WTC11 (cell line): ENCODE measurements at regions not wholly inside any gene's neighbourhood (a gene's known extent, or its start where the extent isn't known, plus 50 kb on each side); places are given as distances from the start of the nearest gene placed in this dataset.

ENCODE experiments used
- AFF4 ChIP-seq: sonication (generic); formaldehyde crosslinking; IDR thresholded peaks from 2 replicates; pipeline ENCODE4 v1.8.1; 2023; ENCODE audit warnings: mild to moderate bottlenecking, missing genetic modification reagents, borderline replicate concordance
- ARID4B ChIP-seq: sonication (generic); formaldehyde crosslinking; IDR thresholded peaks from 2 replicates; pipeline ENCODE4 v1.8.0; 2023; ENCODE audit warnings: missing genetic modification reagents, mild to moderate bottlenecking, borderline replicate concordance
- CREB1 ChIP-seq: sonication (generic); formaldehyde crosslinking; IDR thresholded peaks from 2 replicates; pipeline ENCODE4 v1.8.0; 2023; ENCODE audit warnings: mild to moderate bottlenecking, missing genetic modification reagents
- CTCF ChIP-seq: fragments of 200-600 bp; IDR thresholded peaks from 2 replicates; pipeline ENCODE4 v1.8.0; 2022; ENCODE audit warnings: antibody characterized with exemption
- GABPB1 ChIP-seq: sonication (generic); formaldehyde crosslinking; IDR thresholded peaks from 2 replicates; pipeline ENCODE4 v1.8.1; 2023; ENCODE audit warnings: mild to moderate bottlenecking, missing genetic modification reagents
- HMGXB4 ChIP-seq: sonication (generic); formaldehyde crosslinking; IDR thresholded peaks from 2 replicates; pipeline ENCODE4 v1.8.1; 2023; ENCODE audit warnings: mild to moderate bottlenecking, moderate library complexity, missing genetic modification reagents
- JUN ChIP-seq: sonication (generic); formaldehyde crosslinking; IDR thresholded peaks from 2 replicates; pipeline ENCODE4 v1.8.0; 2023; ENCODE audit warnings: mild to moderate bottlenecking, missing genetic modification reagents
- MAX ChIP-seq: sonication (generic); formaldehyde crosslinking; IDR thresholded peaks from 2 replicates; pipeline ENCODE4 v1.8.0; 2022; ENCODE audit warnings: mild to moderate bottlenecking, missing genetic modification reagents
- NFYB ChIP-seq: sonication (generic); formaldehyde crosslinking; conservative IDR thresholded peaks from 2 replicates; pipeline ENCODE4 v1.8.0; 2022; ENCODE audit warnings: low read depth, missing genetic modification reagents
- NR1H2 ChIP-seq: sonication (generic); formaldehyde crosslinking; IDR thresholded peaks from 2 replicates; pipeline ENCODE4 v1.9.0; 2021; ENCODE audit warnings: mild to moderate bottlenecking, moderate library complexity, missing genetic modification reagents
- STAT6 ChIP-seq: sonication (generic); formaldehyde crosslinking; conservative IDR thresholded peaks from 2 replicates; pipeline ENCODE4 v1.8.1; 2023; ENCODE audit warnings: mild to moderate bottlenecking, low read depth, missing genetic modification reagents, moderate library complexity
- TCF7 ChIP-seq: sonication (generic); formaldehyde crosslinking; IDR thresholded peaks from 2 replicates; pipeline ENCODE4 v1.8.0; 2022; ENCODE audit warnings: mild to moderate bottlenecking, low read depth, missing genetic modification reagents, moderate library complexity
- TP53 ChIP-seq: sonication (generic); formaldehyde crosslinking; IDR thresholded peaks from 2 replicates; pipeline ENCODE4 v1.8.1; 2023; ENCODE audit warnings: mild to moderate bottlenecking, missing genetic modification reagents
- USF1 ChIP-seq: sonication (generic); formaldehyde crosslinking; IDR thresholded peaks from 2 replicates; pipeline ENCODE4 v1.8.0; 2022; ENCODE audit warnings: mild to moderate bottlenecking, missing genetic modification reagents

- TF ChIP-seq CTCF: no peak
- TF ChIP-seq NFYB (CRISPR knock-in tag): no peak
- no peak for TF ChIP-seq JUN (CRISPR knock-in tag)
- TF ChIP-seq CREB1 (CRISPR knock-in tag): no peak
- no peak for TF ChIP-seq TCF7 (CRISPR knock-in tag)
- no peak for TF ChIP-seq STAT6 (CRISPR knock-in tag)
- TF ChIP-seq NR1H2: no peak
- no peak for TF ChIP-seq GABPB1
- no peak for TF ChIP-seq TP53 (CRISPR knock-in tag)
- TF ChIP-seq USF1: no peak
- no peak for TF ChIP-seq ARID4B (CRISPR knock-in tag)
- no peak for TF ChIP-seq HMGXB4 (CRISPR knock-in tag)
- no peak for TF ChIP-seq AFF4
- TF ChIP-seq MAX (CRISPR knock-in tag): no peak
Observed at GRCh38 chr4:119731778-119732177, 103.2 kb upstream of the PDE5A start.
